ENCODE measurements at regions not wholly inside any gene's neighbourhood (a gene's known extent, or its start where the extent isn't known, plus 50 kb on each side); places are given as distances from the start of the nearest gene placed in this dataset.

DNA sequence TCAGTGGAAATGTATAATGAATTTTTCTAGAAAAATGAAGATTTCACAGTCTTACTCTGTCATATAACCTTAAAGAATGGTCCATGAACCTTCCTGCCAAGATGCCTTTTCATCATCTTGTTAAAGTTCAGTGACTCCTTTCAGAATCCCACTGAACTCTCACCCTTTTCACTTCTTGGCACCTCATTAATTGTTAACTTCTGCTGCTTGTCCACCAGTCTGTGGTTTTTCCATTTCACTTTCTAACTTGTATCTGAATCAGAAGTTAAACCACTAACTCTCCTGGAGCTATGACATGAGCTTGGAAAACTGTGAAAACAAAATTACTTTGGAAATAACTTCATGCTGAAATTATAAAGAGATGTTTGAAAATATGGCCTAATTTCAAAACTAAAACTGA, 281.2 kb upstream of the ALCAM start:
- Histone ChIP-seq H2AFZ (ENCODE audit: low read depth, low read length) (no peak overlapping the region), H3K27me3 (ENCODE audit: insufficient read depth, low read length, poor library complexity) (no peaks in the 10 kb centered on the region), H3K27ac (ENCODE audit: low read length) (no peak overlapping the region), H3K79me2 (ENCODE audit: insufficient read depth, low read length) (no peaks in the 10 kb centered on the region), H4K20me1 (ENCODE audit: insufficient read depth, low read length) (no peaks in the 10 kb centered on the region), H3K4me3 (ENCODE audit: low read depth in 1 of 2, low read length in 2 of 2) (no peak overlapping the region), H3K9ac (ENCODE audit: low read depth, low read length) (no peak overlapping the region), H3K4me2 (ENCODE audit: insufficient read depth, low read length) (no peak overlapping the region), H3K36me3 (ENCODE audit: insufficient read depth, low read length) (no peaks in the 10 kb centered on the region), H3K4me1 (ENCODE audit: insufficient read depth, low read length) (no peaks in the 10 kb centered on the region), H3K9me3 (ENCODE audit: insufficient read depth, low read length, severe bottlenecking) (no peaks in the 10 kb centered on the region)
- TF ChIP-seq CTCF (IDR thresholded peaks at IDR 0.05; ENCODE audit: borderline replicate concordance, extremely low read depth, low read length, poor library complexity, severe bottlenecking) (no peak), EZH2 (IDR thresholded peaks at IDR 0.05; ENCODE audit: borderline replicate concordance, low read depth, low read length, severe bottlenecking) (no peak)
- no peak for DNase-seq
- no peak for ATAC-seq (ENCODE audit: insufficient read depth, low read depth)

DNA sequence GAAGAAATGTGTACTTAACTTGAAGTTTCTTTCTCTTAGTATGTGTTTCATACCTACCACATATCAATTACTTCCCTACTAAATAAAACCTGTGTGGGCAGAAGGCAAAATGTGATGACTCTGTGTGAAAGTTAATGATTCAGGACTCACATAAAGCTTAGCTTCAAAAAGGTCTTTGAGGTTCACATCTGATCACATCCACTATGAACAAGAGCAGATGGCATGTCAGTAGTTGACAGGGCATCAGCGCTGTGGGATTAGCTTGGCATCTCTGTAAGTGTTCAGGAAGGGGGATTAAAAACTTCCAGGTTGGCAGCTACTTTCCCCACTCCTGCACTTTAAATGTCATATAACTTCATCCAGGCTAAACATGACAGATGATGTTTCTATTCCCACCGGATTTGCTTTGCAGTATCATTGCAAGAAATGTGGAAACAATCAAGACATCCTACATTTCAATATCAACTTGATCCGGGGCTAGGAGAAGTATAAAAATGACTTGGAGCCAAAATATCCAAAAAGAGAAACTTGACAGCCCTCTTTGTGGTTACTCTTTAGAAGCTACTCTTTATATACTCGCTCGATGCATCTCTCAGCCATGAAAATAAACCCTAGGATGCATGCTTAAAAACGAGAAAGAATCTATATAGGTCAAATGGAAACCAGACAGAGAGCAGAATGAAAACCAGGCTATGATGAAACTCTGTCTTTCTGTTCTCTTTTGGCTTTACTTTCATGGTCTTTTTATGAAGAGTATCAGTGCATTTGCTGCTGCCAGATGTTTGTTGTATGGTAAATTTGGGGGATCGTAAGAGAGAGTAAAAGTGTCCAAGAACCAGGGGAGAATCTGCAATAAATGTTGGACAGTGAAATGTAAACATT, 273.1 kb upstream of the ALCAM start:
- ATAC-seq (ENCODE audit: insufficient read depth, low read depth) (no peak), DNase-seq (no peak)
- Histone ChIP-seq H3K9ac (ENCODE audit: low read depth, low read length) (no peak overlapping the region), H4K20me1 (ENCODE audit: insufficient read depth, low read length) (no peaks in the 10 kb centered on the region), H3K4me1 (ENCODE audit: insufficient read depth, low read length) (no peaks in the 10 kb centered on the region), H3K36me3 (ENCODE audit: insufficient read depth, low read length) (no peaks in the 10 kb centered on the region), H2AFZ (ENCODE audit: low read depth, low read length) (no peak overlapping the region), H3K4me2 (ENCODE audit: insufficient read depth, low read length) (no peak overlapping the region), H3K27ac (ENCODE audit: low read length) (no peak overlapping the region), H3K9me3 (ENCODE audit: insufficient read depth, low read length, severe bottlenecking) (no peaks in the 10 kb centered on the region), H3K27me3 (ENCODE audit: insufficient read depth, low read length, poor library complexity) (no peaks in the 10 kb centered on the region), H3K4me3 (ENCODE audit: low read depth in 1 of 2, low read length in 2 of 2) (no peak overlapping the region), H3K79me2 (ENCODE audit: insufficient read depth, low read length) (no peaks in the 10 kb centered on the region)
- TF ChIP-seq CTCF (IDR thresholded peaks at IDR 0.05; ENCODE audit: borderline replicate concordance, extremely low read depth, low read length, poor library complexity, severe bottlenecking) (no peak), EZH2 (IDR thresholded peaks at IDR 0.05; ENCODE audit: borderline replicate concordance, low read depth, low read length, severe bottlenecking) (no peak)

DNA sequence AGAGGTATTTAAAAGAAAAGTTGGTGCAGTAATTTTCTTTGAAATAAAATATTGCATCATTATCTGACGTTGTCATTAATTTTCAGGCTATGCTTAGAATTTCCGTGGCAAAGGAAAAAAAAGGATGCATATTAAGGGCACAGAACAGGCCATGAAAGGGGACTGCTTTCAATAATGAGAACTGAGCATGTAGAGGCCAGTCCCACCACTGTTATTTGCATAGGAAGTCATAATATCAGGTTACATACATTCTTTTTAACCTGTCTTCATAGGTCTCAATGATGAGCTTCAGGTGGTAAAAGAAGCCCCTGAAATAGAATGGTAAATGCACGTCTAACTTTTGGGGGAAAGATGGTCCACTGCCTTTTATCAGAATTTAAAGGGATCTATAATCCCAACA, 272.1 kb upstream of the ALCAM start:
- no peak overlapping the region for H3K4me2 ChIP-seq (ENCODE audit: insufficient read depth, low read length)
- no peaks in the 10 kb centered on the region for H3K27me3 ChIP-seq (ENCODE audit: insufficient read depth, low read length, poor library complexity)
- no peaks in the 10 kb centered on the region for H3K36me3 ChIP-seq (ENCODE audit: insufficient read depth, low read length)
- no peak overlapping the region for H3K9ac ChIP-seq (ENCODE audit: low read depth, low read length)
- H4K20me1 ChIP-seq (ENCODE audit: insufficient read depth, low read length), result no peaks in the 10 kb centered on the region
- no peaks in the 10 kb centered on the region for H3K4me1 ChIP-seq (ENCODE audit: insufficient read depth, low read length)
- DNase-seq (no peak), ATAC-seq (ENCODE audit: insufficient read depth, low read depth) (no peak)
- H3K9me3 ChIP-seq (ENCODE audit: insufficient read depth, low read length, severe bottlenecking), result no peaks in the 10 kb centered on the region
- H3K4me3 ChIP-seq (ENCODE audit: low read depth in 1 of 2, low read length in 2 of 2), result no peak overlapping the region
- no peak overlapping the region for H2AFZ ChIP-seq (ENCODE audit: low read depth, low read length)
- no peaks in the 10 kb centered on the region for H3K79me2 ChIP-seq (ENCODE audit: insufficient read depth, low read length)
- TF ChIP-seq CTCF (IDR thresholded peaks at IDR 0.05; ENCODE audit: borderline replicate concordance, extremely low read depth, low read length, poor library complexity, severe bottlenecking) (no peak), EZH2 (IDR thresholded peaks at IDR 0.05; ENCODE audit: borderline replicate concordance, low read depth, low read length, severe bottlenecking) (no peak)
- no peak overlapping the region for H3K27ac ChIP-seq (ENCODE audit: low read length)
